ENCODE measurements at regions not wholly inside any gene's neighbourhood (a gene's known extent, or its start where the extent isn't known, plus 50 kb on each side); places are given as distances from the start of the nearest gene placed in this dataset.

GRCh38 chr9:109582386-109582785 is 84.3 kb upstream of the PTPN3 start:
- TF ChIP-seq CTCF (IDR thresholded peaks at IDR 0.05 in 2 of 3, conservative IDR thresholded peaks at IDR 0.05 in 1 of 3; ENCODE audit: borderline replicate concordance in 1 of 3, insufficient read depth in 1 of 3, low read depth in 2 of 3, low read length in 2 of 3): no peak
- TF ChIP-seq ZBTB33 (IDR thresholded peaks at IDR 0.05; ENCODE audit: extremely low read depth, insufficient replicate concordance, low read length): no peak
- TF ChIP-seq CEBPB (IDR thresholded peaks at IDR 0.05; ENCODE audit: low read depth): no peak
- no peak for TF ChIP-seq SIN3A (IDR thresholded peaks at IDR 0.05; ENCODE audit: low read depth)
- no peak for TF ChIP-seq RAD21 (IDR thresholded peaks at IDR 0.05; ENCODE audit: low read depth)
- TF ChIP-seq POLR2A (IDR thresholded peaks at IDR 0.05; ENCODE audit: borderline replicate concordance, extremely low read depth, insufficient read depth, insufficient read length): no peak

Data from HCT116 (cell line).